ENCODE measurements at regions not wholly inside any gene's neighbourhood (a gene's known extent, or its start where the extent isn't known, plus 50 kb on each side); places are given as distances from the start of the nearest gene placed in this dataset.

DNA sequence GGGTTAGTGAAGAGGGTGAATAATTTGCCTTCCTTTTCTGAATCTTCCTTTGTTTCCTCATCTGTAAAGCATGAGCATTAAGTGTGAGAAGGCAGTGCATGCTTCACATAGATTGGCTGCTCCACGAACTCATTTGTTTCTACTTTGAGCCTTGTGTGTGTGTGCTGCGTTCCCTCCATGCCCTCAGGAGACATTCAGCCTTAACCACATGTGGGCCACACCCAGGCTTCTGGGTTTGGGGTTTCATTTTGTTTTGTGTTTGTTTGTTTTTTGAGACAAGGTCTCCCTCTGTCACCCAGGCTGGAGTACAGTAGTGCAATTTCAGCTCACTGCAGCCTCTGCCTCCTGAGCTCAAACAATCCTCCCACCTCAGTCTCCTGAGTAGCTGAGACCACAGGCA lies 843.3 kb downstream of the GALR1 start:
- DNase-seq (ENCODE audit: low spot score) (no peak), ATAC-seq (ENCODE audit: insufficient number of reproducible peaks, low FRiP score, low read depth) (no peak)
- Histone ChIP-seq H3K9me3 (no peaks in the 10 kb centered on the region), H3K4me3 (no peak overlapping the region), H3K36me3 (no peaks in the 10 kb centered on the region), H3K4me1 (ENCODE audit: control insufficient read depth in 1 of 2, low read depth in 2 of 2) (no peaks in the 10 kb centered on the region), H3K27me3 (replicated peaks; ENCODE audit: insufficient read depth) (no peaks in the 10 kb centered on the region), H3K27ac (no peak overlapping the region)
- TF ChIP-seq, protein P1, sequence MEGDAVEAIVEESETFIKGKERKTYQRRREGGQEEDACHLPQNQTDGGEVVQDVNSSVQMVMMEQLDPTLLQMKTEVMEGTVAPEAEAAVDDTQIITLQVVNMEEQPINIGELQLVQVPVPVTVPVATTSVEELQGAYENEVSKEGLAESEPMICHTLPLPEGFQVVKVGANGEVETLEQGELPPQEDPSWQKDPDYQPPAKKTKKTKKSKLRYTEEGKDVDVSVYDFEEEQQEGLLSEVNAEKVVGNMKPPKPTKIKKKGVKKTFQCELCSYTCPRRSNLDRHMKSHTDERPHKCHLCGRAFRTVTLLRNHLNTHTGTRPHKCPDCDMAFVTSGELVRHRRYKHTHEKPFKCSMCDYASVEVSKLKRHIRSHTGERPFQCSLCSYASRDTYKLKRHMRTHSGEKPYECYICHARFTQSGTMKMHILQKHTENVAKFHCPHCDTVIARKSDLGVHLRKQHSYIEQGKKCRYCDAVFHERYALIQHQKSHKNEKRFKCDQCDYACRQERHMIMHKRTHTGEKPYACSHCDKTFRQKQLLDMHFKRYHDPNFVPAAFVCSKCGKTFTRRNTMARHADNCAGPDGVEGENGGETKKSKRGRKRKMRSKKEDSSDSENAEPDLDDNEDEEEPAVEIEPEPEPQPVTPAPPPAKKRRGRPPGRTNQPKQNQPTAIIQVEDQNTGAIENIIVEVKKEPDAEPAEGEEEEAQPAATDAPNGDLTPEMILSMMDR (IDR thresholded peaks at IDR 0.05): no peak

DNA sequence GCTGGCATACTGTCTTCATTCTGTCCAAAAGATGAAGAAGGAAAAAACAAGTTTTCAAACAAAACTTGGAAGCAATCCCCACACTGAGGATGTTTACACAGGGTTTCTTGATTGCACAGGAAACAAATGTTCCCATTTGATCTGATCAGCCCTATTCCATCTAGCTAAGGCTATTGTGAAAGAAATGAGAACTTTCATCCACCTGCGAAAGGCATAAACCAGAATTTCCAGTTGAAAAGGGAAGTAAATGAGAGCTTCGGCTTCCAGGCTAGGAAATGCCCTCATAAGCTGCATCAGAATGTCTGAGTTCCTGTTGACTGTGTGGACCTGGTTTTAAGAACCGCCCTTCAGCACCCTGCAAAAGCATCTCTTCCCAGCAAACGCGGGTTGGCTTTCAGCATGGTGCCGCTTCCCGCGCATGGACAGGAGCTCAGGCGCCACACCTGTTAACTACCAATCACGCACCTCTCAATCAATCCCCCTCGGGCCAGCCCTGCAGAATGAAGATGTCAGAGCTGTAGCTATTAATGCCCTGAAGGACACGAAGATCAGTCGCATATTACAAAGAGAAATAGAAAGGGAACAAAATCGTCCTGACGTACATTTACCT lies 850.4 kb downstream of the GALR1 start:
- no peaks in the 10 kb centered on the region for H3K36me3 ChIP-seq
- H3K4me1 ChIP-seq (ENCODE audit: control insufficient read depth in 1 of 2, low read depth in 2 of 2): no peaks in the 10 kb centered on the region
- H3K27me3 ChIP-seq (replicated peaks; ENCODE audit: insufficient read depth): no peaks in the 10 kb centered on the region
- H3K4me3 ChIP-seq: no peak overlapping the region
- no peak for DNase-seq (ENCODE audit: low spot score)
- TF ChIP-seq, protein P1 (IDR thresholded peaks at IDR 0.05): no peak
- no peaks in the 10 kb centered on the region for H3K9me3 ChIP-seq
- H3K27ac ChIP-seq: no peak overlapping the region
- ATAC-seq (ENCODE audit: insufficient number of reproducible peaks, low FRiP score, low read depth): no peak

DNA sequence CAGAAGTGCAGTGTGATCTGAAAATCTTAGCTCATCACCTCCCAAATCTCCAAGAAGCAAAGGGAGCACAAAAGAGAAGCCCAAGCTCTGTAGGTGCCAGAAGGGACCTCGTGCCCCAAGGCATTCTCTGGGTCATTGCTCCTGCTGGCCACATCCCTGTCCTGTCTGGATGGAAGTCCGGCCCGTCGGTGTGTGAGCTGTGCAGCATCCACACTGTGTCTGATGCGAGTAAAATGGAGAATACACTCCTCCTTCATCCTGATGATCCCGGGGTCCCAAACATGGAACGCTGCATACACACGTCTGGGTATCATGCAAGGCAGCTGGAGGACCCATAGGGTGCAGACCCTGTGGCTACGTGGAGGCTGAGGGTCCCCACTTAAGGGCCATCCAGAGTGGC lies 851.4 kb downstream of the GALR1 start:
- Histone ChIP-seq H3K4me3 (no peak overlapping the region), H3K9me3 (no peaks in the 10 kb centered on the region), H3K36me3 (no peaks in the 10 kb centered on the region), H3K27ac (no peak overlapping the region), H3K4me1 (ENCODE audit: control insufficient read depth in 1 of 2, low read depth in 2 of 2) (no peaks in the 10 kb centered on the region), H3K27me3 (replicated peaks; ENCODE audit: insufficient read depth) (no peaks in the 10 kb centered on the region)
- TF ChIP-seq, protein P1 (IDR thresholded peaks at IDR 0.05): no peak
- DNase-seq (ENCODE audit: low spot score): no peak
- ATAC-seq (ENCODE audit: insufficient number of reproducible peaks, low FRiP score, low read depth): no peak

DNA sequence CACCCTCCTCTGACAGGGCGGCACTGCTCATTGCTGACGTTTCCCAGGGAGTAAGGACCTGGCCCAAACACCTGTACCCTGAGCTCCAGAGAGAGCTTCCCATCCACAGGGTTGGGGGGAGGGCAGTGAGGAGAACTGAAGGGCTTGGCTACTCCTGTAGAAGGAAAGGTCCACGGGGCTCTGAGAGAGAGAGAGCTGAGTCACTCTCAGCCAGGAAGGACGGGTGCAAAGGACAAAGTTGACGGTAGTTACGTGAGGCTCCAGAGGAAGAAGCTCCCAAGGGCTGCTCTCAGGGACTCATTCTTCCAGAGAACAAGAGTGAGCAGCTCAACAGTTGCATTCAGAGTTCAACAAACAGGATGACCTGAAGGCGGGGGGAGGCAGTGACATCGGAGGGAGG lies 852.5 kb downstream of the GALR1 start:
- no peak overlapping the region for H3K4me3 ChIP-seq
- no peak for ATAC-seq (ENCODE audit: insufficient number of reproducible peaks, low FRiP score, low read depth)
- TF ChIP-seq, protein P1 (IDR thresholded peaks at IDR 0.05): no peak
- no peaks in the 10 kb centered on the region for H3K27me3 ChIP-seq (replicated peaks; ENCODE audit: insufficient read depth)
- H3K27ac ChIP-seq: no peak overlapping the region
- H3K36me3 ChIP-seq: no peaks in the 10 kb centered on the region
- no peak for DNase-seq (ENCODE audit: low spot score)
- no peaks in the 10 kb centered on the region for H3K4me1 ChIP-seq (ENCODE audit: control insufficient read depth in 1 of 2, low read depth in 2 of 2)
- no peaks in the 10 kb centered on the region for H3K9me3 ChIP-seq

DNA sequence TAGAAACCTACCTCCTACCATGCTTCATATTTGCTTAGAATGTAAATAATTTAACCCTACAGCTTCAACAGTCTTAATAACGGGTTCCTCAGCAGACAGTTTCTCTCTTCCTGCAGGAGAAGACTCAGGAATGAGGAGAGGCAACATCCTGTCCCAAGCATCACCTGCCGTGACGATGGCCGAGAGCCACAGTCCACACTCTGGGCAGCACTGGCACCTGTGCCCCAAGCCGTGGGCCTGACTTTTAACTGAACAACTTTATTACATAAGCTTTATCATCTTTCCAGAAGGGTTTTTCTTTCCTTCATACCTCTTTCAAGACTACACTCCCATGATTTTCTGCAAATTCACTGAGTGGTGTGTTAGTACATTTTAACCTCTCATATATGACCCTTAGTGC lies 856.0 kb downstream of the GALR1 start:
- Histone ChIP-seq H3K36me3 (no peaks in the 10 kb centered on the region), H3K27me3 (replicated peaks; ENCODE audit: insufficient read depth) (no peaks in the 10 kb centered on the region), H3K27ac (no peak overlapping the region), H3K9me3 (no peaks in the 10 kb centered on the region), H3K4me1 (ENCODE audit: control insufficient read depth in 1 of 2, low read depth in 2 of 2) (no peaks in the 10 kb centered on the region), H3K4me3 (no peak overlapping the region)
- TF ChIP-seq, protein P1 (IDR thresholded peaks at IDR 0.05): no peak
- ATAC-seq (ENCODE audit: insufficient number of reproducible peaks, low FRiP score, low read depth) (no peak), DNase-seq (ENCODE audit: low spot score) (no peak)
